IMR-90 (cell line): ENCODE measurements at regions not wholly inside any gene's neighbourhood (a gene's known extent, or its start where the extent isn't known, plus 50 kb on each side); places are given as distances from the start of the nearest gene placed in this dataset.

Source experiments
- ATAC-seq: fragments of 200-7000 bp; cut with Tn5 transposase; 2 replicates; pipeline ENCODE4 v1.9.1; 2020; ENCODE audit warnings: low read depth, mild to moderate bottlenecking, moderate library complexity
- BruUV-seq: library from RNA; stranded (reverse); fragments of 400-500 nt; replicated peaks from 2 replicates; lab custom pipeline; 2021; lab: Mats Ljungman, UMichigan
- CTCF ChIA-PET: fragments of 300-600 bp; formaldehyde crosslinking; extraction: SDS; loops from one replicate; lab custom pipeline; 2021; ENCODE audit warnings: antibody characterized with exemption; lab: Yijun Ruan, JAX
- POLR2A ChIA-PET: fragments of 300-600 bp; sonication (Branson Sonifier 250); formaldehyde crosslinking; loops from one replicate; lab custom pipeline; 2022; ENCODE audit warnings: antibody characterized with exemption; ENCODE audit not compliant: unreplicated experiment; lab: Charles Lee
- DNase-seq: peaks from one replicate; pipeline ENCODE4 v3.0.0; 2013
- H2AFZ ChIP-seq: replicated peaks from 2 replicates; pipeline ENCODE3; 2013; ENCODE audit warnings: low read length, mild to moderate bottlenecking; ENCODE audit not compliant: poor library complexity
- H2AK5ac ChIP-seq: 2 replicates; pipeline ENCODE4 v1.6.1; 2013; ENCODE audit warnings: low read depth, low read length, inconsistent platforms
- H2AK9ac ChIP-seq: replicated peaks from 2 replicates; pipeline ENCODE3; 2013; ENCODE audit warnings: mild to moderate bottlenecking, low read depth, low read length, moderate library complexity; ENCODE audit not compliant: poor library complexity
- H2BK120ac ChIP-seq: 2 replicates; pipeline ENCODE4 v1.6.1; 2013; ENCODE audit warnings: low read depth, low read length, inconsistent platforms
- H2BK15ac ChIP-seq: 3 replicates; pipeline ENCODE4 v1.6.1; 2013; ENCODE audit warnings: low read depth, low read length, inconsistent platforms
- H2BK20ac ChIP-seq: 2 replicates; pipeline ENCODE4 v1.6.1; 2013; ENCODE audit warnings: low read depth, mild to moderate bottlenecking, inconsistent platforms, low read length, moderate library complexity
- H2BK5ac ChIP-seq: 2 replicates; pipeline ENCODE4 v1.6.1; 2013; ENCODE audit warnings: mild to moderate bottlenecking, low read depth, low read length, inconsistent platforms; ENCODE audit not compliant: poor library complexity, severe bottlenecking
- H3K14ac ChIP-seq: replicated peaks from 2 replicates; pipeline ENCODE4 v1.6.1; 2013; ENCODE audit warnings: low read depth, low read length, inconsistent platforms
- H3K18ac ChIP-seq: 2 replicates; pipeline ENCODE4 v1.6.1; 2013; ENCODE audit warnings: low read depth, low read length, control low read depth
- H3K23ac ChIP-seq: 2 replicates; pipeline ENCODE4 v1.6.1; 2013; ENCODE audit warnings: low read depth, low read length, inconsistent platforms
- H3K27ac ChIP-seq: 2 replicates; pipeline ENCODE4 v1.5.1; 2013; ENCODE audit warnings: mild to moderate bottlenecking, control low read depth, low read length; ENCODE audit not compliant: insufficient read depth
- H3K27me3 ChIP-seq: 2 replicates; pipeline ENCODE4 v1.6.1; 2013; ENCODE audit warnings: low read length; ENCODE audit not compliant: control insufficient read depth, insufficient read depth
- H3K36me3 ChIP-seq: 2 replicates; pipeline ENCODE4 v1.6.1; 2013; ENCODE audit warnings: low read length, mixed read lengths; ENCODE audit not compliant: control insufficient read depth, insufficient read depth
- H3K4ac ChIP-seq: 2 replicates; pipeline ENCODE4 v1.6.1; 2013; ENCODE audit warnings: low read depth, low read length, inconsistent platforms
- H3K4me1 ChIP-seq: 2 replicates; pipeline ENCODE4 v1.6.1; 2013; ENCODE audit warnings: low read length, mixed read lengths; ENCODE audit not compliant: control insufficient read depth, insufficient read depth
- H3K4me2 ChIP-seq: 2 replicates; pipeline ENCODE4 v1.6.1; 2013; ENCODE audit warnings: low read depth, mild to moderate bottlenecking, control low read depth, low read length, moderate library complexity
- H3K4me3 ChIP-seq: 2 replicates; pipeline ENCODE4 v1.5.1; 2013; ENCODE audit warnings: low read depth, mild to moderate bottlenecking, control low read depth, low read length, moderate library complexity; ENCODE audit not compliant: insufficient read depth
- H3K56ac ChIP-seq: 2 replicates; pipeline ENCODE4 v1.6.1; 2013; ENCODE audit warnings: low read length, inconsistent platforms; ENCODE audit not compliant: insufficient read depth; ENCODE audit errors: extremely low read depth
- H3K79me1 ChIP-seq, 2 experiments: 2 replicates each; pipeline ENCODE4 v1.6.1; 2013; ENCODE audit warnings: low read length in 2 of 2, inconsistent platforms in 1 of 2, low read depth in 1 of 2
- H3K9ac ChIP-seq: 2 replicates; pipeline ENCODE4 v1.6.1; 2013; ENCODE audit warnings: low read depth, low read length, control low read depth
- H3K9me1 ChIP-seq: 2 replicates; pipeline ENCODE4 v1.6.1; 2013; ENCODE audit warnings: low read length, inconsistent platforms; ENCODE audit not compliant: insufficient read depth
- H3K9me3 ChIP-seq: 2 replicates; pipeline ENCODE4 v1.6.1; 2013; ENCODE audit warnings: low read length; ENCODE audit not compliant: control insufficient read depth, insufficient read depth
- H4K20me1 ChIP-seq: 2 replicates; pipeline ENCODE4 v1.6.1; 2013; ENCODE audit warnings: low read length, inconsistent platforms; ENCODE audit not compliant: insufficient read depth
- H4K5ac ChIP-seq: 2 replicates; pipeline ENCODE4 v1.6.1; 2013; ENCODE audit warnings: mild to moderate bottlenecking, low read depth, low read length, control low read depth
- H4K8ac ChIP-seq, 2 experiments: 2 replicates each; pipeline ENCODE4 v1.6.1; 2013; ENCODE audit warnings: low read depth in 2 of 2, low read length in 2 of 2, control low read depth in 1 of 2, inconsistent platforms in 1 of 2
- H4K91ac ChIP-seq: 2 replicates; pipeline ENCODE4 v1.6.1; 2013; ENCODE audit warnings: low read depth, low read length, inconsistent platforms; ENCODE audit not compliant: insufficient read depth
- ELK1 ChIP-seq: fragments of 150-350 bp; IDR thresholded peaks from 2 replicates; pipeline ENCODE4 v1.6.1; 2016; ENCODE audit warnings: low read depth, mild to moderate bottlenecking, low read length, moderate library complexity, borderline replicate concordance
- FOS ChIP-seq: fragments of 150-350 bp; IDR thresholded peaks from 2 replicates; pipeline ENCODE4 v1.6.1; 2016; ENCODE audit warnings: low read depth, low read length
- MAFK ChIP-seq: IDR thresholded peaks from 2 replicates; pipeline ENCODE4 v1.6.1; 2012; ENCODE audit warnings: low read depth, low read length, improper control_type of control experiment
- MXI1 ChIP-seq: IDR thresholded peaks from 2 replicates; pipeline ENCODE4 v1.6.1; 2012; ENCODE audit warnings: low read depth, mild to moderate bottlenecking, low read length, moderate library complexity, borderline replicate concordance
- POLR2A ChIP-seq: IDR thresholded peaks from 2 replicates; pipeline ENCODE4 v1.6.1; 2012; ENCODE audit warnings: mild to moderate bottlenecking, low read depth, low read length
- RFX5 ChIP-seq: IDR thresholded peaks from 2 replicates; pipeline ENCODE4 v1.8.0; 2012; ENCODE audit warnings: low read depth, mild to moderate bottlenecking, low read length, moderate library complexity
- SMC3 ChIP-seq: fragments of 150-350 bp; IDR thresholded peaks from 2 replicates; pipeline ENCODE4 v1.6.1; 2016; ENCODE audit warnings: low read depth, mild to moderate bottlenecking, antibody characterized with exemption, low read length, moderate library complexity
- USF2 ChIP-seq: fragments of 150-350 bp; IDR thresholded peaks from 2 replicates; pipeline ENCODE4 v1.6.1; 2017; ENCODE audit warnings: mild to moderate bottlenecking, antibody characterized with exemption, low read length, low read depth
- WGBS, 2 experiments: methylation state at CpG; one replicate each; pipeline versions ENCODE4 v1.1.5 to v1.1.7; 2013; ENCODE audit warnings: missing lambda C conversion rate in 2 of 2; ENCODE audit not compliant: insufficient read length in 1 of 2; ENCODE audit errors: extremely low coverage in 2 of 2; 5-methylcytosine and 5-hydroxymethylcytosine counted together
- dilution Hi-C: fragments of 300-500 bp; cut with HindIII; formaldehyde crosslinking; loops from one replicate; pipeline ENCODE4 v1.14.3; 2018; ENCODE audit warnings: low sequenced_read_pairs; ENCODE audit not compliant: unreplicated experiment
- in situ Hi-C: fragments of 300-500 bp; cut with MboI; formaldehyde crosslinking; loops from 3 replicates; pipeline ENCODE4 v1.14.3; 2019; ENCODE audit warnings: low sequenced_read_pairs, inconsistent platforms, mixed read lengths
- intact Hi-C: fragments of 100-400 bp; cut with micrococcal nuclease; formaldehyde crosslinking; loops from 2 replicates; pipeline ENCODE4 v1.10.0; 2022

- H3K9me3 ChIP-seq, result no peaks in the 10 kb centered on the region
- no peak overlapping the region for H3K9ac ChIP-seq
- H3K56ac ChIP-seq, result no peak overlapping the region
- dilution Hi-C loops, result no loop called here
- H3K4ac ChIP-seq, result no peak overlapping the region
- DNase-seq (no peak), ATAC-seq (no peak)
- no peak overlapping the region for H2BK15ac ChIP-seq
- no peak overlapping the region for H4K8ac ChIP-seq
- no peak overlapping the region for H2AFZ ChIP-seq
- no peak overlapping the region for H3K4me2 ChIP-seq
- no peak overlapping the region for H2BK20ac ChIP-seq
- H2AK5ac ChIP-seq, result no peak overlapping the region
- no peak overlapping the region for H3K4me3 ChIP-seq
- no TSS peak for BruUV-seq
- ChIA-PET CTCF (no interaction called here), POLR2A (no interaction called here)
- in situ Hi-C loops, result no loop called here
- no peaks in the 10 kb centered on the region for H3K27me3 ChIP-seq
- H3K27ac ChIP-seq, result no peak overlapping the region
- no peak overlapping the region for H4K91ac ChIP-seq
- no peaks in the 10 kb centered on the region for H3K36me3 ChIP-seq
- no peak overlapping the region for H2BK5ac ChIP-seq
- no peak overlapping the region for H3K23ac ChIP-seq
- no peak overlapping the region for H2BK120ac ChIP-seq
- H4K20me1 ChIP-seq, result no peaks in the 10 kb centered on the region
- H3K4me1 ChIP-seq, result no peaks in the 10 kb centered on the region
- no peak overlapping the region for H2AK9ac ChIP-seq
- intact Hi-C loops, result no loop called here
- no peak for TF ChIP-seq MXI1
- TF ChIP-seq POLR2A, result no peak
- no peak for TF ChIP-seq MAFK
- TF ChIP-seq SMC3, result no peak
- TF ChIP-seq USF2, result no peak
- no peak for TF ChIP-seq FOS
- TF ChIP-seq ELK1, result no peak
- no peak for TF ChIP-seq RFX5
- no peak overlapping the region for H4K5ac ChIP-seq
- H3K79me1 ChIP-seq, result no peaks in the 10 kb centered on the region
- H3K18ac ChIP-seq, result no peak overlapping the region
- no peak overlapping the region for H3K14ac ChIP-seq
- no peaks in the 10 kb centered on the region for H3K9me1 ChIP-seq
- WGBS, 2 experiments, result no CpG with 5 or more reads among the region's 4 CpGs
These were observed 1620.9 kb downstream of the STIM2 start for GRCh38 chr4:28481565-28481964.
